SJCRH30 (cell line): ENCODE measurements at regions not wholly inside any gene's neighbourhood (a gene's known extent, or its start where the extent isn't known, plus 50 kb on each side); places are given as distances from the start of the nearest gene placed in this dataset.

Experiments used
- DNase-seq, 2 experiments: peaks; one replicate each; pipeline ENCODE4 v3.0.0-alpha.2; 2015 to 2020
- H3K27ac ChIP-seq: fragments of 250-450 bp; sonication (Bioruptor Pico); 2 replicates; pipeline ENCODE4 v1.5.1; 2020; ENCODE audit warnings: mild to moderate bottlenecking, moderate library complexity
- H3K27me3 ChIP-seq: fragments of 250-450 bp; sonication (Bioruptor Pico); 2 replicates; pipeline ENCODE4 v1.5.1; 2020; ENCODE audit warnings: mild to moderate bottlenecking, moderate library complexity
- H3K36me3 ChIP-seq: fragments of 250-450 bp; sonication (Bioruptor Pico); 2 replicates; pipeline ENCODE4 v1.5.1; 2020; ENCODE audit warnings: mild to moderate bottlenecking, moderate library complexity
- H3K4me1 ChIP-seq: fragments of 250-450 bp; sonication (Bioruptor Pico); 2 replicates; pipeline ENCODE4 v1.5.1; 2020; ENCODE audit warnings: mild to moderate bottlenecking, moderate library complexity
- H3K4me3 ChIP-seq: fragments of 250-450 bp; sonication (Bioruptor Pico); 2 replicates; pipeline ENCODE4 v1.5.1; 2020; ENCODE audit warnings: mild to moderate bottlenecking, moderate library complexity
- H3K9me3 ChIP-seq: fragments of 250-450 bp; sonication (Bioruptor Pico); replicated peaks from 2 replicates; pipeline ENCODE4 v1.5.1; 2020; ENCODE audit warnings: mild to moderate bottlenecking, moderate library complexity

DNA sequence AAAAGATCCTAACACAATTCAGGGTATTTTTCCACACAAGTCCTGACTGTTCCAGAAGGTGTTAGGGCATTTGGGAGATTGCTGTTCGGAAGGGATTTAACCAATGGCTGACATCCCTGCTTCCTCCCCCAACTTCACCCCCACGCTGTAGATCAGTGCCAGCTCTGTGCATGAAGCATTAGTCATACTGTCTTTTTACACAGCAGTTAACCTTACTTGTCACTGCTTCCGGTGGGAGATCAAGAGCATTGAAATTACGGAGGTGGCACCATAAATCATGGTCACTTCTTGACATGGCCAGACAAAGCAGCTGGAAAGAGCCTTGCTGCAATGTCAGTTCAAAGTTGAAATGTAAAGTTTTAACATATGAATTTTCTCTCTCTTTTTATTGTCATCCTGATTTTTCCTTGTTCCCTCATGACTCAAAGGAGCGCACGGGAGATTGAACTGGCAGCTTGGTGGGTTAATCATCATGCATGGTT, 70.2 kb downstream of the HRH4 start:
- H3K9me3 ChIP-seq = no peaks in the 10 kb centered on the region
- H3K27ac ChIP-seq = no peak overlapping the region
- H3K27me3 ChIP-seq = no peaks in the 10 kb centered on the region
- DNase-seq = no peak
- no peaks in the 10 kb centered on the region for H3K4me1 ChIP-seq
- no peak overlapping the region for H3K4me3 ChIP-seq
- H3K36me3 ChIP-seq = no peaks in the 10 kb centered on the region

DNA sequence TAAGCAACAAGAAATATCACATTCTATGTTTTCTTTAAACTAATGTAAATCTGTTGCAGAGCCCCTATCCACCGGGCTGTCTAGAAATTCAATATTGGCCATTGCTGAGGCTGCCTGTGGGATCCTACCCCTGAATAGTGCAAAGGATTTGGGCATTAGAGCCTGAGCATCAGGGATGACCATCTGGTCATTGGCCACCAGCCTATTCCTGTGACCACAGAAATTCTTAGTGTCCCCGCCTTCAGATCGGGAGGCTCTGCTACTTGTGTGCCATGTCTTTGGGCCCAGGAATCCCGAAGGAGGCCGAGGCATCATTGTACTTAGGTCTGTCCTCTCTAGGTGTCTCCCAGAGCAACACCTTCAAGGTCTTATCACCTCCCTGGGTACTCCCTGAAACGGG, 73.8 kb downstream of the HRH4 start:
- no peak for DNase-seq

DNA sequence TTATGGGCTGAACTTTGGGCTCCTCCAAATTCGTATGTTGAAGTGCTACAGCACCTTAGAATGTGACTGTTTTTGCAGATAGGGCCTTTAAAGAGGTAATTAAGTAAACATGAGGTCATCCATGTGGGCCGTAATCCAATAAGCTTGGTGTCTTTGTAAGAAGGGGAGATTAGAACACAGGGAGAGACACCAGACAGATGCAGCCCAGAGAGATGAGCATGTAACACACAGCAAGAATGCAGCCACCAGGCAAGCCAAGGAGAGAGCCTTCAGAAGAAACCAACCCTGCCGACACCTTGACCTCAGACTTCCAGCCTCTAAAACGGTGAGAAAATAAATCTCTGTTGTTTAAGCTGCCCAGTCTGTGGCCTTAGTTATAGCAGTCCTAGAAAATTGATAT, 74.3 kb downstream of the HRH4 start:
- DNase-seq = no peak
- Histone ChIP-seq H3K4me1 (no peaks in the 10 kb centered on the region), H3K27ac (no peak overlapping the region), H3K4me3 (no peak overlapping the region), H3K36me3 (no peaks in the 10 kb centered on the region), H3K27me3 (no peaks in the 10 kb centered on the region), H3K9me3 (no peaks in the 10 kb centered on the region)

More for the DNA sequence above, 73.8 kb downstream of the HRH4 start:
- Histone ChIP-seq H3K27ac (no peak overlapping the region), H3K27me3 (no peaks in the 10 kb centered on the region), H3K4me1 (no peaks in the 10 kb centered on the region), H3K36me3 (no peaks in the 10 kb centered on the region), H3K4me3 (no peak overlapping the region), H3K9me3 (no peaks in the 10 kb centered on the region)

DNA sequence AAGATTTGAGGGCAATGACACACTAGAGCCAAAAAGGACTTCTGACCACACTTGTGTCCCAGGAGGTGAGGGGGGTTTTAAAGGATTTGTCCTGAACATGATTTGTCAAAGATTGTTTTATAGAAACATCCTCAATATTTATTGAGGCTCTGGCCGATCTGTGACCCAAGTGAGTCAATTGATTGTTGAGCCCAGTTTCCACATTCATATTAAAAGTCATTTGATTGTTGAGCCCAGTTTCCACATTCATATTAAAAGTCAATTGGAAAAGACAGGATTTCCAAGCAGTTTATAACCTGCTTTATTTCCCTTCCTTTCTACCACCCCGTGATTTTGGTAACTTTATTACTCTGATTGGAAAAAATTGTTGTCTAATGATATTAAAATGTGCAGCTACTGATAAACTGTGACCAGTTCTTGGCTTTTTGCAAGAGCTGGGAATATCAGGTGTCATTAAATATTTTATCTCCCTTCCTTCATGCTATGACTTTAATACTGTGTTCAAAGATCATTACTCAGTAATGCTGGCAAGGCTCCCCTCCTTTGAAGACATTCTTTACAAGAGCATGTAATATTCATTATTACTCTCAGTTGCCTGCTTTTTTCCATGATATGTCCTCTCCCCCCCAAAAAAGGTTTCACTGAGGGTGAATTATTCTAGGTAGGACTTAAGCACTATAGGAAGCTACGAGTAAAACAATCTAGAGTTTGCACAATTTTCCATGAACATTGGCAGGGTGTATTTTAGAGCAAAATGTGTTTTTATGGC, 75.3 kb downstream of the HRH4 start:
- DNase-seq = no peak

DNA sequence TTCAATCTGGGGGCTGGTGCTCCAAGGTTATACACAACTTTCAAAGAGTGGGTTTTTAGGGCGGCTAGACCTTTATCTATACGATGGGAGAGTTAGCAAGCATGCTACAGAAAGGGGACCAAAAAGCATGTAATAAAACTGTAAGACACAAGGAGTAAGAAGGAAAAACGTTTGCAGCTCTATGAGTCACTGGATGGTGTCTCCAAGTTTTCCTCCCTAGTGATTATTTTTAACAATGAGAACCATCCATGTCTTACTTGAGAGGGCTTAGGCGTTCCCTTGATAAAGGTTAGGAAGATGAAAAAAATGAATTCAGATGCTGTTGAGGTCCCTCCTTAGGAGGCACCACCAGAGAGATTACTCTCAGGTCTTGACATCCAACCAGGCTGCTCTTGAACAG, 75.9 kb downstream of the HRH4 start:
- no peak overlapping the region for H3K4me3 ChIP-seq
- H3K4me1 ChIP-seq = no peaks in the 10 kb centered on the region
- H3K27ac ChIP-seq = no peak overlapping the region
- H3K27me3 ChIP-seq = no peaks in the 10 kb centered on the region
- DNase-seq = no peak
- no peaks in the 10 kb centered on the region for H3K9me3 ChIP-seq
- H3K36me3 ChIP-seq = no peaks in the 10 kb centered on the region

More for the DNA sequence above, 75.3 kb downstream of the HRH4 start:
- H3K4me3 ChIP-seq = no peak overlapping the region
- no peaks in the 10 kb centered on the region for H3K9me3 ChIP-seq
- no peaks in the 10 kb centered on the region for H3K27me3 ChIP-seq
- H3K4me1 ChIP-seq = no peaks in the 10 kb centered on the region
- H3K27ac ChIP-seq = no peak overlapping the region
- H3K36me3 ChIP-seq = no peaks in the 10 kb centered on the region

DNA sequence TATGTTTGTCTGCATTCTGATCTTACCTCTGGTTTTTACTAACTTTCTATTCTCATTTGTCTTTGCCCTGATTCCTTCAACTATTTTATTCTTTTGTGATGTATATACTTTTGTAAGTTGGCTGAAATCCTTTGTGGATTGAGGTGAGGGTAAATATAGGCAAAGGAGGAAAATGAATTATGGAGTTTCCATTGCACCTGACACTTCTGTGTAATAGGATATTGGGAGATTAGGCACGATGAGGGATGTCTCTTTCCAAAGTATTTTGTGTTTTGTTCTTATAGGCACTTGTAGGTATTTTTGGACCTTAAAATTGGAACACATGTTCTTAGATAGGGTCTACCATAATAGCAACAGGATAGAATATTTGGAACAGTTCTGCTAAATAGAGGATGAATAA, 76.4 kb downstream of the HRH4 start:
- no peaks in the 10 kb centered on the region for H3K36me3 ChIP-seq
- no peaks in the 10 kb centered on the region for H3K9me3 ChIP-seq
- DNase-seq = no peak
- no peaks in the 10 kb centered on the region for H3K4me1 ChIP-seq
- H3K4me3 ChIP-seq = no peak overlapping the region
- H3K27me3 ChIP-seq = no peaks in the 10 kb centered on the region
- no peak overlapping the region for H3K27ac ChIP-seq

DNA sequence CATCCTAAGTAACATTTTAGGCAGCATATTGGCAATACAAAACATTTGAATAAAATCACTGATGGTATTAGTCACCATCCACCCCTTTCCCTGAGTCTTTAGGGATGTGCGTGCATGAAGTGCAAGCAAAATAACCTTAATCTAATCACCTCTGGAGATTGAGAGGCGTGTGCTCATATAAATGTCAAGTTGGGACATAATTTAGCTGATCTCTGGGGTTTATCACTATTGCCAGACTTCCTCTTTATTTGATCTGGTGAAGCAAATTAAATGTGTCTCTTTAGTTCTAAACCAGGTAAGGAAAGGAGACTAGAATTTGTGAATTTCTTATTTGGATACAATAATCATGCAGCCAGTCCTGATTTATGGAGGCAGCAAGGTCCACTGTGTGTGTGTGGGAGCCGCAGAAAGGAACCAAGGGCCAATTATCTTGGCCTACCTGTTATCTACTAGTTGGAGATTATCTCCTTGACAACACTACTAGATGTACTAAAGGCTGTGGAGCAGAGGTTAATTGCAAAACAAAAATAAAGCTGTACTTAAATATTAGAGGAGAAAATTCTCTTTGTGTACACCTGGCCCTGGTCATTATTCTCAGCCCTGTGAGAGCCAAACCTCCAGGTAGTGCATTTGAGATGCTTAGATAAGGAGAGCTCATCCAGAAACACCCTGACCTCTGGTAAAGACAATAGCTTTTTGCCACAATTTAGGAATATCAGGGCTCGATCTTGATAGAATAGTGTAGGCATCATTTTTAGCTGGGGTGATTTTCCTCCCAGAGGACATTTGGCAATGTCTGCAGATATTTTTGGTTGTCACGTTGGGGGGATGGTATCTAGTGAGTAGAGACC, 78.2 kb downstream of the HRH4 start:
- no peaks in the 10 kb centered on the region for H3K9me3 ChIP-seq
- H3K27ac ChIP-seq = no peak overlapping the region
- H3K4me1 ChIP-seq = no peaks in the 10 kb centered on the region
- H3K36me3 ChIP-seq = no peaks in the 10 kb centered on the region
- no peak overlapping the region for H3K4me3 ChIP-seq
- DNase-seq = no peak
- no peaks in the 10 kb centered on the region for H3K27me3 ChIP-seq

DNA sequence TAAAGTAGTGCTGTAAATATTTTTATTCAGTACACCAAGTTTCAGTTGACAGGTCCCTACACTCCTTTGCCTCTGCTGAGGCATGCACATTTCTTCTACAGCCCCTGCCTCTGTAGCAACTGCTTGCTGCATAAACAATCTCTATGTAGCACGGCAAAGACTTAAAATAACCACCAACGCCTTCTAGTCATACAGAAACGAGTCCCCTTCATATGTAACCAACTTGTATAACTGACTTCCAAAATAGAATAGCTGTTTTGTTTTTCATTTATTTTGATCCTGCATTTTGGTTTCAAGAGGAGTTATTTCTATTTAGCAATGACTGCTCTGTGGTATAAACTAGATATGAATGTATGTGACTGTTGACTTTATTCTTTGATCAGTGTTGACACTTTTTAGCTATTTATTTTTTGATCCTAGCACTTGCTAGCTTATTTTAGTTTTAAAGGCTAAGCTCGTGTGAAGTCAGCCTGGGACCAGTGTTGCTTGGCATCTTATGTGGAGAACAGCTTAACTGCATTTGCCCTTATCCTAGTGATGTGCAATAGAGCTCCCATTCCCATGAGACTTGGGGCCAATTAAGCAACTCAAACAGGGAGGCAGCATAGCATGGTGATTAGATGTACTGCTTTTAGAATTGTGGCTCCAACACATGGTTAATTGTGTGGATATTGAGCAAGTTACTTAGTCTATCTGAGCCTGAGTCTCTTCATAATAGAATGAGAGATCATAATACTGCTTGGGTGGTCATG, 79.6 kb downstream of the HRH4 start:
- Histone ChIP-seq H3K36me3 (no peaks in the 10 kb centered on the region), H3K4me1 (peaks cover 3% of the 10 kb centered on the region; the same call in 1 of the 2 replicates), H3K27me3 (no peaks in the 10 kb centered on the region), H3K9me3 (no peaks in the 10 kb centered on the region), H3K27ac (no peak overlapping the region), H3K4me3 (no peak overlapping the region)
- DNase-seq = no peak

DNA sequence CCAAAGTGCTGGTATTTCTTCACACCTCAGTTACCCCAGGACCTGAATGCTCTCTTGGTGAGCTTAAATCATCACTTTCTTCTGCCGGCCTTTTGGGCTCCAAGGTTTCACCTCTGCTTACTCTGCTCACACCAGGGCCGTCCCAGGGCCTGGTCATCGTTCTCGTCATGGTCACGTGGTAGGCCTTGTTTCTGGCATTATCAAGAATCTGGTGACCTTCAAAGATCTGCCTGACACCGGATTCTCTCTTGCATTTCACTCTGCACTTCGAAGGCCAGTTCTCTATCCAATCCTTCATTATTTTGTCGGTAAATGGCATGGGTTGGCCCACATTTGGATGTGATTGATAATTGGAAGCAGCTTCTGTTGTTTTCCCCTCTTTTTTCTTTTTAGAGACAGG, 80.5 kb downstream of the HRH4 start:
- Histone ChIP-seq H3K36me3 (no peaks in the 10 kb centered on the region), H3K4me1 (peaks cover 3% of the 10 kb centered on the region; the same call in 1 of the 2 replicates), H3K9me3 (no peaks in the 10 kb centered on the region), H3K27ac (no peak overlapping the region), H3K27me3 (no peaks in the 10 kb centered on the region), H3K4me3 (no peak overlapping the region)
- DNase-seq = no peak

DNA sequence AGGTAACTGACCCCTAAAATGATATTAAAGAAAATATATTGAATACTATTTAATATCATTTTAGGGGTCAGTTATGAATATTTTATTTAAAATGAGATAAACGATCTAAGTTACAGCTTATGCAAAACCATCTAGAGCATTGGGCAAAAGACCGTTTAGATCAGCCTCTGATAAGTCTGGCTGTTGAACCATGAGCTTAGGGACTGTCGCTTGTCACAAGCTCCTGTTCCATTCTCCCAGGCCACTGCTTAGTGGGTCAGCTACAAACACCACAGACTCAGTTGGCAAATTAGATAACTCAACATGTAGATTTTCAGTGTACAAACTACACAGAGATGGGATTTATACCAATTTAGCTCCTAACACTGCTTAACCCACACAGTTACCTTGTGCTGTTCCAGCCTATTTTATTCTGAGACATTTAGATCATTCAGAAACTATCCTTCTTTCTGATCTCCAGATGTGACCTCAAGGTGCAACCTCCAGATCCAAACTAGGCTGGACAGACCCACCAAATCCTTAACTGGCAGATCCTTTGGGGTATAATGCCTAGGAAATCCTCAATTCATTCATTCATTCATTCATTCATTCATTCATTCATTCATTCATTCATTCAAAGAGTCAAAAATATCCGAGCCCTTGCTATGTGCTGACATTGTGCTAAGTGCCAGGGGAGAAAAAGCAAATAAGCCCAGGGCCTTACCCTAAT, 82.8 kb downstream of the HRH4 start:
- H3K27ac ChIP-seq = no peak overlapping the region
- DNase-seq = no peak
- H3K9me3 ChIP-seq = no peaks in the 10 kb centered on the region
- H3K36me3 ChIP-seq = no peaks in the 10 kb centered on the region
- no peak overlapping the region for H3K4me3 ChIP-seq
- H3K27me3 ChIP-seq = no peaks in the 10 kb centered on the region
- peaks cover 3% of the 10 kb centered on the region; the same call in 1 of the 2 replicates for H3K4me1 ChIP-seq

DNA sequence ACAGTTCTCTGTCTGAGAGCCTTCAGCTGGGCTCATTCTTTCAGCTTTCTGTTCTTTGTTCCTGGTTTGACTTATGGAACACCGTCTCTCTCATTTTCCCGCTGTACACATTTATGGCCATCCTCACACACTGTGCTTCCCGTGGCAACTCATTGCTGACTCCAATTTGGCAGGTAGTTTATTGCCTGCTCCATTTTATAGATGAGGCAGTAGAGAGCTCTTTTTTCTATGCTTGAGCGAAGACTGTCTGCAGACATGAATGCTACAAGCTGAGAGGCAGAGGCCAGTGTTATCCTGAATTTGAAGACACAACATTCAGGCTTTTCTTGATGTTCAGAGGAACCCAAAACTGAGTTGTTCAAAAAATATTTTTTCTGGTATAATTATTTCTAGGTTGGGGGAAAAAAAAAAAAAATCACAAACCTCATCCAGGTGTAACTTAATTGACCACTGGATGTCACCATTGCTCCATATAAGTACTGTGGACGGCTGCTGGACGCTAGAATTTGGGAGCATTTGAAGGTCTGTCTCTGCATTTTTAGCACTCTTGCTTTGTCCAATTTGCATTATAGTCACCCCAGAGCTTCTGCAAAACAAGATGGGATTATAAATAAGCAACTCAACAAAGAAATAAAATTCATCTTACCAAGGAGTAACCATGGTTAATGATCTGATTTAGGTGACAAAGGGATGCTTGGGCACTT, 83.5 kb downstream of the HRH4 start:
- peaks cover 3% of the 10 kb centered on the region; the same call in 1 of the 2 replicates for H3K4me1 ChIP-seq
- DNase-seq = peak; percentile 11 to 63
- H3K27ac ChIP-seq = no peak overlapping the region
- no peaks in the 10 kb centered on the region for H3K9me3 ChIP-seq
- no peaks in the 10 kb centered on the region for H3K36me3 ChIP-seq
- no peaks in the 10 kb centered on the region for H3K27me3 ChIP-seq
- no peak overlapping the region for H3K4me3 ChIP-seq

DNA sequence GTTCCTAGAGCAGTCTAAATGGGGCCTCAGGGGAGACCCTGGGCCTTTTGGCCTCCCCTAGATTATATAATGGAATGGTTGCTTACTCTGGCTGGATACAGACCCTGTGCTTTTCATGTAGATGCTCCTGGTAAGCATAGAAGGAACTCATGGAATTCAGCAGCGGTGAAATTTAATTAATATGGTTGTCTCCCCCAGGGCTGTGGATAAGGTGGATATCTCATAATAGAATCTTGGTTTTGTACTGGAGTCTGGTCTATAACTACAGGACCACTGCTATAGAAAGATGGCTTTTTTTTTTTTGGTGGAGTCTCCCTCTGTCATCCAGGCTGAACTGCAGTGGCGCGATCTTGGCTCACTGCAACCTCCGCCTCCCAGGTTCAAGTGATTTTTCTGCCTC, 84.5 kb downstream of the HRH4 start:
- Histone ChIP-seq H3K4me3 (no peak overlapping the region), H3K27ac (no peak overlapping the region), H3K9me3 (no peaks in the 10 kb centered on the region), H3K4me1 (peaks cover 3% of the 10 kb centered on the region; the same call in 1 of the 2 replicates), H3K36me3 (no peaks in the 10 kb centered on the region), H3K27me3 (no peaks in the 10 kb centered on the region)
- no peak for DNase-seq

DNA sequence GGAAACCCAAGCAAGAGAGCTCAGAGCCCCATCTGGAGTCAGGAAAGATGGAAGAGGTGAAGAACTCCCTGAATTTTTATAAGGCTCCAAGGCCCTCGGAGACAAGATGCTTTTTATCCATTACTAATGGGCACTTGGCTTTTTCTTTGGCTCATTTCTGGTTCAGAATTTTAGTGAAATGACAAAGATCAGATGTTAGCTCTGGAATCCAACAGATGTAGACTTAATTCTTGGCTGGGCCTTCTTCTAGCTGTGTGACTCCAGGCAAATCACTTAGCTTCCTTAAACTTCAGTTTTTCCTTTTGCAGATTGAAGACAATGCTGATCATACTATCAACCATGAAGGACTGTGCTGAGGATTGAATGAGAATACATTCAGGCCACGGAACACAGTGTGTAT, 85.2 kb downstream of the HRH4 start:
- no peaks in the 10 kb centered on the region for H3K36me3 ChIP-seq
- peaks cover 3% of the 10 kb centered on the region; the same call in 1 of the 2 replicates for H3K4me1 ChIP-seq
- no peaks in the 10 kb centered on the region for H3K27me3 ChIP-seq
- H3K27ac ChIP-seq = no peak overlapping the region
- no peak for DNase-seq
- no peak overlapping the region for H3K4me3 ChIP-seq
- no peaks in the 10 kb centered on the region for H3K9me3 ChIP-seq

DNA sequence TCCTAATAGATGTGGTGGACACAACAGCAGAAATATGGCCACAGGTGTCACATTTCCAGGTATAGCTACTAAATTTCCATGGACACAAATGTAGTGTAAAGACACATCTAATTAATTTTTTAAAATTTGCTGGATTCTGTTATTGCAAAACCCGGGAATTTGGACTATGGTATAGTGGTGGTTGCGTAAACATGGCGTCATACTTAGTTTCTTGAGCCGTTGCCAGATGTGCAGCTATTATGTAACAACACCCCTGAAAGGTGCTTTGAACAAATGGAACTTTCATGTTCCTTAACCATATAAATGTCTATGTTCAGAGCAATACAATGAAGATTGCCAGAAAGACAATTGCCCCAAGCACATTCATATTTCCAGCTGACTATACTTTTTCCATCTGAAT, 85.9 kb downstream of the HRH4 start:
- no peaks in the 10 kb centered on the region for H3K36me3 ChIP-seq
- H3K4me3 ChIP-seq = no peak overlapping the region

More for the DNA sequence above, 85.9 kb downstream of the HRH4 start:
- no peak for DNase-seq
- Histone ChIP-seq H3K4me1 (peaks cover 3% of the 10 kb centered on the region; the same call in 1 of the 2 replicates), H3K27ac (no peak overlapping the region), H3K9me3 (no peaks in the 10 kb centered on the region), H3K27me3 (no peaks in the 10 kb centered on the region)
